Activated B cell treated with CpG ODN at 0.5 μM for 24 hours (primary cell): ENCODE measurements at regions not wholly inside any gene's neighbourhood (a gene's known extent, or its start where the extent isn't known, plus 50 kb on each side); places are given as distances from the start of the nearest gene placed in this dataset.

Experiments
- ATAC-seq: fragments of 200-7000 bp; cut with Tn5 transposase; one replicate; pipeline ENCODE4 v1.10.0; 2021; ENCODE audit warnings: low read depth, mild to moderate bottlenecking, moderate library complexity
- CTCF ChIA-PET: fragments of 350-600 bp; sonication (Branson Sonifier 250); formaldehyde crosslinking; loops from one replicate; lab custom pipeline; 2021; ENCODE audit warnings: antibody characterized with exemption; lab: Charles Lee
- POLR2A ChIA-PET: fragments of 350-600 bp; sonication (Branson Sonifier 250); formaldehyde crosslinking; loops from one replicate; lab custom pipeline; 2021; ENCODE audit warnings: antibody characterized with exemption; lab: Charles Lee
- DNase-seq: peaks from one replicate; pipeline ENCODE4 v3.0.0; 2022
- H3K27ac Mint-ChIP-seq: one replicate; pipeline ENCODE4 v1.8.0; 2020; ENCODE audit warnings: mixed read lengths
- H3K27me3 Mint-ChIP-seq: one replicate; pipeline ENCODE4 v1.8.0; 2021; ENCODE audit warnings: mixed read lengths
- H3K36me3 Mint-ChIP-seq: one replicate; pipeline ENCODE4 v1.8.0; 2021; ENCODE audit warnings: low read depth, mixed read lengths
- H3K4me1 Mint-ChIP-seq: one replicate; pipeline ENCODE4 v1.8.0; 2021; ENCODE audit warnings: mixed read lengths
- H3K4me3 Mint-ChIP-seq: one replicate; pipeline ENCODE4 v1.8.0; 2020; ENCODE audit warnings: mild to moderate bottlenecking, mixed read lengths
- H3K9me3 Mint-ChIP-seq: one replicate; pipeline ENCODE4 v1.8.0; 2020; ENCODE audit warnings: mixed read lengths
- CTCF ChIP-seq: fragments of 200-600 bp; IDR thresholded peaks from one replicate; pipeline ENCODE4 v1.8.0; 2022; ENCODE audit warnings: antibody characterized with exemption, mild to moderate bottlenecking
- intact Hi-C: fragments of 100-400 bp; cut with micrococcal nuclease; formaldehyde crosslinking; loops from one replicate; pipeline ENCODE4 v1.15.1; 2024

DNA sequence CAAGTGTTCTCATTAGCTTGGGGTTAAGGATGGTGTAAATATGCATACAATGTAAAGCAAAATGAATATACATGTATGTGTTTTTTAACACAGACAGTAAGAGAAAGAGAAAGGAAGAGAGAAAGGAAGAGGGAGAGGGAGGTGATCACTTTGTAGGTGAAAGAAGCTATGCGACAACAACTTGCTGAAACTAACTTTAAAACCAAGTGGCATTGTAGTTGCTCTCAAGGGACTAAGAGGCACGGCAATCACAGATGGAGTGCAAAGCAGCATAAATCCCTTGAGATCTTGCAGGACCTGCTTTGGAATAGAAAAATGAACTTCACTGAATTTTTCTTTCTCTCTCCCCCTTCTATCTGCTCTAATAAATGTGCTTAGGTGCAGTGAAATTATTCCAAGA, 1665.0 kb upstream of the TENM3 start:
- DNase-seq (no peak), ATAC-seq (no peak)
- Mint-ChIP-seq H3K4me3 (no peak overlapping the region), H3K4me1 (no peaks in the 10 kb centered on the region), H3K27ac (no peak overlapping the region), H3K9me3 (no peaks in the 10 kb centered on the region), H3K27me3 (no peaks in the 10 kb centered on the region), H3K36me3 (no peaks in the 10 kb centered on the region)
- ChIA-PET CTCF (no interaction called here), POLR2A (no interaction called here)
- TF ChIP-seq CTCF = no peak
- intact Hi-C loops = no loop called here

GRCh38 chr4:180581061-180581460, 1662.1 kb upstream of the TENM3 start:
- TF ChIP-seq CTCF = no peak
- Mint-ChIP-seq H3K27ac (no peak overlapping the region), H3K9me3 (no peaks in the 10 kb centered on the region), H3K27me3 (no peaks in the 10 kb centered on the region), H3K36me3 (no peaks in the 10 kb centered on the region), H3K4me1 (no peaks in the 10 kb centered on the region), H3K4me3 (no peak overlapping the region)
- intact Hi-C loops = no loop called here
- no peak for DNase-seq
- CTCF ChIA-PET = no interaction called here
- no peak for ATAC-seq
- POLR2A ChIA-PET = no interaction called here

DNA sequence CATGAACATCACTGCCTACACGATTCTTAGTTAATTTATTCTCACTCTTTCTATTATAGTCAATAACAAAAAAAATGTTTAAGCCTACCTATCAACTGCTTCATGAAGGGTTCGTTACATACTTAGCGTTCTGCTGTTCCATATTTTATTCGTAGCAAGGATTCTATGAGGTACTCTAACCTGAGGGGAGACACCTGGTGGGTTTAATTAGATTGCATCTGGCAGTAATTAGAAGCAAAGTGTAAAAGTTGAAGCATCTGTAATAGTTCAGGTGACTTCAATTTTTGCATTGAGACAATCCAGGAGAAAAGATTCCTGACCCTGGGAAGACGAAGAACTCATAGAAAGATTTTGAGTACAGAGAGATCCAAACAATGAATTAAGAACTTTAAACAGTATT, 1655.8 kb upstream of the TENM3 start:
- CTCF ChIA-PET = no interaction called here
- no peaks in the 10 kb centered on the region for H3K36me3 Mint-ChIP-seq
- intact Hi-C loops = no loop called here

DNA sequence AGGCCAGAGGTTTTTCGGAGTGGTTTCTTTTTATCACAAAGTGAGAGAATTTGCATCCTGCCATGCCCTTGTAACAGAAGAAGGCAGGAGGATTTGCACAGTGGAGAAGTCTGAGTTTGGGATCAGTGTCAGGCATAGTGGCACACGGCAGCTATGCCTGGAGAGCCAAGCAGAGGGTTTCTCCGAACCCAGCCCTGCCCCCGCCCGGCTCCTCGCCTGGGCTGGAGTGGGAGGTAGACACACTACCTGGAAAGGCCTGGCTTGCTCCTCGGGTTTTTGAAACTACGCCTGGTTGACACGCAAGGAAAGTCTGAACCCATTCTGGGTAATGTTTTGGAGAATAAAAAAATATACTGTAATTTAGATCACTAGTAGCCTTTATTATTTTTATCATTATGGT, 1653.6 kb upstream of the TENM3 start:
- no peak overlapping the region for H3K27ac Mint-ChIP-seq
- DNase-seq (no peak), ATAC-seq (no peak)
- H3K4me3 Mint-ChIP-seq = no peak overlapping the region
- no peaks in the 10 kb centered on the region for H3K36me3 Mint-ChIP-seq
- H3K27me3 Mint-ChIP-seq = no peaks in the 10 kb centered on the region
- TF ChIP-seq CTCF = no peak
- ChIA-PET CTCF (no interaction called here), POLR2A (no interaction called here)
- intact Hi-C loops = no loop called here
- no peaks in the 10 kb centered on the region for H3K4me1 Mint-ChIP-seq
- H3K9me3 Mint-ChIP-seq = no peaks in the 10 kb centered on the region

More for the DNA sequence above, 1655.8 kb upstream of the TENM3 start:
- H3K4me3 Mint-ChIP-seq = no peak overlapping the region
- no peaks in the 10 kb centered on the region for H3K27me3 Mint-ChIP-seq
- no peak for DNase-seq
- no peak for TF ChIP-seq CTCF
- no peaks in the 10 kb centered on the region for H3K4me1 Mint-ChIP-seq
- H3K27ac Mint-ChIP-seq = no peak overlapping the region
- ATAC-seq = no peak
- POLR2A ChIA-PET = no interaction called here
- H3K9me3 Mint-ChIP-seq = no peaks in the 10 kb centered on the region

DNA sequence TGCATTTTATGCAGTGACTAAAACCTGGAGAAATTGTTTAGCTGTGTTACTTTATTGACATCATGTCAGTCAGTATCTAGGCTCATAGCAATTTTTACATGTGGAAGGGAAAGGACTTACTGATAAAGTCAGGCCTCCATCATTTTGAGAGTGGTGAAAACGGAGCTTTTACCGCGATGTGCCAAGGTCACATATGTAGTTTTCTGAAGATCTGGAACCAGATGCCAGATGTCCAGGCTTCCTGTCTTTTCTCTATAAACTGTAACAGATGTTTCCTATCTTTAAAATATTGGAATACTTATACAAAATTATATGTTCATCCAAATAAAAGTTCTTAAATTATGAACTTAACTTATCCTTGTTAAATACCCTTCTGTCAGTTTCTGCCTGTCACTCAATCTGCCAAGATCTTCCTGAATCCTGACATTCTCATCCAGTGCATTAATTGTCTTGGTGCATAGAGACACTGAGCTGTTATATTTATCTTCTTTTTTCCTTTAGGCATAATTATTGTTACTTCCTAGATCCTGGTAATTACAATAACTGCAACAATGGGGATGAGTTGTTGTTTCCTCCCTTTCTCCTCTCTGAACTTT, 1646.2 kb upstream of the TENM3 start:
- ChIA-PET CTCF (no interaction called here), POLR2A (no interaction called here)
- Mint-ChIP-seq H3K4me1 (no peaks in the 10 kb centered on the region), H3K36me3 (no peaks in the 10 kb centered on the region), H3K27ac (no peak overlapping the region), H3K27me3 (no peaks in the 10 kb centered on the region), H3K4me3 (no peak overlapping the region), H3K9me3 (no peaks in the 10 kb centered on the region)
- DNase-seq = no peak
- no peak for TF ChIP-seq CTCF
- intact Hi-C loops = no loop called here
- ATAC-seq = no peak
